Activated T-cell treated with anti-CD3 and anti-CD28 coated beads, Interleukin-2, amount 50 U/mL, for 48 hours (primary cell): ENCODE measurements at regions not wholly inside any gene's neighbourhood (a gene's known extent, or its start where the extent isn't known, plus 50 kb on each side); places are given as distances from the start of the nearest gene placed in this dataset.

Experiments used
- DNase-seq, 2 experiments: peaks; one replicate each; pipeline ENCODE4 v3.0.0-alpha.2; 2020

DNA sequence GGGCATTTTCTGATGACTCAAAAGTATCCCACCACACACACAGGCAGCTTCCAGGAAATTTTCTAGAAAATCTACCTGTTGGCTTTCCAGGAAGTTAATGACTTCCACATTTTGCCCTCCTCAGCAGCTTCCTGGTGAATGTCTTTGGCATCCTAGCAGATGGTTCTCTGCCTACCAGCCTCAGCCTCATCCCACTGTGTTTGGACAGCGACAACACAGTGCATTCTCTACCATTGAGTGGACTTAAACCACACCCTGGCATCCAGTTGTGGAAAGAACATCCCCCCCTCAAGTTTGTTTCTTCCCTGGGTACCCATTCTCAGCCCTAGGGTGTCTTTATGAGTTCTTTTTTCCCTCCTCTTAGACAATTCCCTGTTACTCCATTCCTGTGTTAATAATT lies 50.8 kb upstream of the GADL1 start:
- DNase-seq, result no peak

DNA sequence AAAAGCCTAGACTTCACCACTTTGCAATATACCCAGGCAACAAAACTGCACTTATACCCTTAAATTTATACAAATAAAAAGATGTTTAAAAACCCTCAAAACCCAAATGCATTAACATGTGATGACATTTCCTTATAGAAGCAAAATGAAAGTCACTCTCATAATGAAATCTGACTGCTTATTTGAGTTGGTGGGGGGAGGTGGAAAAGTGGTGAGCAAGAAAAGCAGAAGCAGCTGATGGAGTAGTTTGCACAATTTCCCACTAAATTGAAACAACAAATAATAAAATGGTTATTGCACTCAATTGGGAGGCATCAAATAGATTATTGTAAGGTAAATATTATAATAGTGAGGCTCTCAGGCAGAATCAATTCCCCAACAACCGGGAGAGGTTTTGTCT lies 54.0 kb upstream of the GADL1 start:
- DNase-seq, result no peak

DNA sequence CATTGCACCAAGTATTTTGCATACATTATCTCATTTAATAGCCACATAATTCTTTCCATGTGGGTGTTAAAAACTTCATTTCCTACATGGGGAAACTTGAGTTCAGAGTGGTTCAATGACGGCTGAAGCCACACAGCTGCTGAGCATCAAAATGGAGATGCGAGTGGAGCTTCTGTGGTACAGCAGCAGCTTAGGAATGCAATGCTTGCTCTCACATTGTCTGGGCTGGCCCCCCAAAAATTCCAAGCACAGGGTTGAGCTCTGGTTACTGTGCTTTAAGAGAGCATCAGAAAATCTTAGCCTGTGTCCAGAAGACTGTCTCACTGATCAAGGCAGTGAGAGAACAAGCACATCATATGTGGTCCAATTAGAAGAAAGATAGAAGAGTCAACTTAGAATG lies 57.4 kb upstream of the GADL1 start:
- no peak for DNase-seq

DNA sequence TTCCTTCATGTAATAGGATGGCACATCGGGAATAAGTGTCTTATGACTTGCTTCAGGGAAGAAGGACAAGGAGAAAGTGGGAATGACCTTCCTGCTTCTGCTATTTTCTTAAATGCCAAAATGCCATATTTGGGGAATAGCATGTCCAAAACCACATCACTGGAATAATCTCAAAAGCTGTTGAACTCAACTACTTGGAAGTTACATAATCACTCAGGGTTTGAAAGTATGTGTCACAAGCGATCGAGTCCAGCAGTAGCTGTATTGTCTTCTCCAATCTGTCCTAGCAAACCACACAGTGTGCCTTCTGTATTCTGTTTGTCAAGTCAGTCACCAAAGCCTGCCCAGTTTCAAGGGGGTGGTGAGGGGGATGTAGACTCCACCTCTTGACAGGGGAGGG lies 58.3 kb upstream of the GADL1 start:
- no peak for DNase-seq

DNA sequence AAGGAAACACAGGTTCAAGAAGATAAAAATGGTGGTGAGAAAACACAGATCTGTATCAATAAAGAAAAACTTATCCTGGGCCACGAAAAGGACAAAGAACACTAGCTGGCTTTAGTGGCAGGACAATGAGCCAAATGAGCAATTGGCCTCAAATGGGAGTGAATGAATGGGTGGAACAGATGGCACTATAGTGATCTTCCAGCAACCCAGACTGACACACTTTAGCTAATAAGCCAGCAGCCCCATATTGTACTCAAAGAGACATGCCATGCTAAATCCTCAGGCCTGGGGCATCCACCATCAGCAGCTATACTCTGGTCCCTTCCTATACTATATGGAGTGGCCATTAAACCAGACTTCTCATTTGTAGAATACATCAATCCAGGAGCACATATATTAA lies 60.0 kb upstream of the GADL1 start:
- no peak for DNase-seq

DNA sequence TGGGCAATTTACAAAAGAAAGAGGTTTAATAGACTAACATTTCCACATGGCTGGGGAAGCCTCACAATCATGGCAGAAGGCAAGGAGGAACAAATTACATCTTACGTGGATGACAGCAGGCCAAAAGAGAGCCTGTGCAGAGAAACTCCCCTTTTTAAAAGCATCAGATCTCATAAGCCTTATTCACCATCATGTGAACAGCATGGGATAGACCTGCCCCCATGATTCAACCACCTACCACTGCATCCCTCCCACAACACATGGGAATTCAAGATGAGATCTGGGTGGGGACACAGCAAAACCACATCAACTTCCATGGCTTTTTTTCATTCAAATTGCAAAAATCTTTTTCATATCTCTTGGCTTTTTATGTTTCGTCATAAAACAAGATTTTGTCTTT lies 67.6 kb upstream of the GADL1 start:
- no peak for DNase-seq

DNA sequence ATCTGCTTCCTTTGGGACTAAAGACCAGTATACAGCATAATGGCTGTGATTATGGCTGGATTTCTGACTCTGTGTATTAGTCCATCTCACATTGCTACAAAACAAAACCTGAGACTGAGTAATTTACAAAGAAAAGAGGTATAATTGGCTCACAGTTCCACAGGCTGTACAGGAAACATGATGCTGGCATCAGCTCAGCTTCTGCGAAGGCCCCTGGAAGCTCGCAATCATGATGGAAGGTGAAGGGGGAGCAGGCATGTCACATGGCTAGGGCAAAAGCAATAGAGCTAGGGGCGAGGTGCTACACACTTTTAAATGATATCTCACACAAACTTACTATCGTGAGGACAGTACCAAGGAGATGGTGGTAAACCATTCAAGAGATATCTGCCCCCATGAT lies 68.0 kb upstream of the GADL1 start:
- DNase-seq, result no peak

DNA sequence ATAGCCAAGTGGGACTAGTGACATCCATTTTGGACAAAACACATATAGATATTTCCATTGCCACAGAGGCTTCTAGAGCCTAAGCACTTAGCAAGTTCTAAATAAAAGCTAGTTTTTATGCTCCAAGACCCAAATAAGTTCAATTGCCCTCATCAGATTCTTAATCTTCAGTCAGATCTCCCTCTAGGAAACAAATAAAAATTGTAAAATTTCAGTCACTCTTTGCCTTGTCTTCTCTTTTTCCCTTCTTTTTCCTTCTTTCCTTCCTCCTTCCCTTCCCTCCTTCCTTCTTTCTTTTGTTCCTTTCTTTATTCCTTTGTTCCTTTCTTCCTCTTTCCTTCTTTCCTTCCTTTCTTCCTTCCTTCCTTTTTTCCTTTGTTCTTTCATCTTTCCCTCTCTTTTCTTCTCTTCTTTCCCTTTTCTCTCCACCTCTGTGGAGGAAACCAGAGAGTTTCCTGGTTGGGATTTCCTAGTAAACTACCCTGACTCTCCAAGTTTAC lies 68.8 kb upstream of the GADL1 start:
- no peak for DNase-seq

DNA sequence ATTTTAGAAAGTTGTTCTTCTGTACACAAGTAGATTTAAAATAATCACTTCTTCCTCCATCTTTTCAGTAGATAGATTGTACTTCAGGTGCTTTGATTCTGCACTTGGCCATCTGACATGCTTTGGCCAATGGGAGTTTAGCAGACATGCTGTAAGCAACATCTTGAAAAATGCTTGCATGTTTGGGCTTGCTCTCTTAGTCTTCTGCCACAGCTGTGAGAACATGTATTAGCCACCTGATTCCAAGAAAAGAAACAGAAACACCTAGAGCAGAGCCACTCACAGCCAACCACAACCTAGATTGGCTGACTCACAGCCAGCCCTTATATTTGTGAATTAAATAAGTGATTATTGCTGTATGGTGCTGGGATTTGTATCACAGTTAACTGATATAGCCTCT lies 70.2 kb upstream of the GADL1 start:
- no peak for DNase-seq

DNA sequence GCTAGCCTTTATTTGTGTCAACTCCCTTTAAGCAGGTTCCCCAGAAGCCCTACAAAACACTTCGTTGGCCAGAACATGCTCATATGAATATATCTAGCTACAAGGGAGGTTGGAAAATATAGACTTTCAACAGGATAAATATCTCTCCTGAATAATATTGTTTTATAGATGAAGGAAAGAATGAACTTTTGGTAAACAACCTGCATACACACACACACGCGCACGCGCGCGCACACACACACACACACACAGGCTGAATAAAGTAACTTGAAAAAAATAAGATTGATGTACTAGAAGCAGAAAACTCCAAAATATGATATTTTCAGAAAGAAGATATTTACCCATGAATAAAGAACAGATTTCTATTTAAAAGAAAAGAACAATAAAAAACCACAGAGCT lies 72.4 kb upstream of the GADL1 start:
- no peak for DNase-seq

DNA sequence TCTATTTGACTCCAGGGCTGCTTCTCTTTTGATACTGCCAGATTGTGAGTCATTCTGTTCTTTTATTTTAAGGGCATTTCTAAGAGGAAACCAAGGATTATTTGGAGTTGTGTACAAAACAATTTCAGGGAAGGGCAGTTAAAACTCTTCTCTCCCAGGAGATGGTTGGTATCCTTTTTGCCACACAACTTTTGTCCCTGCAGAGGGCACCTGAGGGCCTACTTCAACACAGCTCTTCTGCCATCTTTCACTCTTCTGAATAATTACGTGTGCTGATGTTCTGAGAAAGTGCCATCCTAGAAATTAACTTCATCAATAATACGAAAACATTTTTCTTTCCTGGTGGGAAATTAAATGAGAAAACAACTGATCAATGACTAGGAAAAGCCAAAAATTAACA lies 75.7 kb upstream of the GADL1 start:
- no peak for DNase-seq

DNA sequence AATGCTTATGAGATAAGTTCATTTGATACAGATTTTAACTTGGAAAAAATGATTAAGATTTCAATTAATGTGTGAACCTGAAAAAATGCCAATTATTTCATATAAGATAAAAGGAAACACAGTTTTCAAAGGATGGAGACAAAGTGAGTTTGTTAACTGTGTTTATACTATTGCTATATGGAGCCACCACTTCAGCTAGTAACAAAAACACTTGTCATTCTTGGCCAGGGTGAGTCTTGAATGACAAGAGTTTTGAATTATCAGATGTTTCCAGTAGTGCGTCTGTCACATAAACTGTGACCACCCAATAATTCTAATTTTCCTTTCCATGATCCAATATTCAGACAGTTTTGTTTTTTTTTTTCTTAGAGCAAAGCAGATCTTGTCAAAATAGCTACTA lies 78.0 kb upstream of the GADL1 start:
- no peak for DNase-seq

DNA sequence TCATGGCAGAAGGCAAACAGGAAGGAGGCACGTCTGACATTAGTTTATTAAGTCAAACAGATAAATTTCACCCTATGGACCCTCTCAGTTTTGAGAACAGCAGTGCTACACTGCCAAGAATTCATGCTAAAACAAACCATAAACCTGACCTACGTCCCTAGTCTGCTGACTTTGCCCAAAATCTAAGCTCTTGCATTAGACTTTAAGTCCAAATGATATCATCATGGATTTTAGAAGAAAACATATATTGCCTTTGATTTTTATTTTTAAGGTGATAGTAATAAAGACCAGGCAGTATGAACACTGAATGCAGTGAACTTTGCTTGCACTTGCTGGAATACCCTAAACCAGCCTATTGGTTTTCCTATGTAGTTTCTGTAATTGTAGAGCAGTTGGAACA lies 79.6 kb upstream of the GADL1 start:
- no peak for DNase-seq

DNA sequence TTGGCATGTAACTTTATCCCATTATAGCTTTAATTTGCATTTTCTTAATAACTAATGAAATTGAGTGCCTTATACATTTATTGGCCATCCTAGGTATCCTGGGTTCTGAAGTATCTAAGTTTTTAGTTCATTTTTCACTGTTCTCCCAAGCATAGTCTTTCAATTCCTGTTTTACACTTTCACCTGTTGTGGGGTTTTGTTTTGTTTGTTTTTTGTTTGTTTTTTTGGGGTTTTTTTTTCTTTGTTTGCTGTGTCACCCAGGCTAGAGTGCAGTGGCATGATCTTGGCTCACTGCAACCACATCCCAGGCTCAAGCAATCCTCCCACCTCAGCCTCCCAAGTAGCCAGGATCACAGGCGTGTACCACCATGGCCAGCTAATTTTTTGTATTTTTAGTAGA lies 83.1 kb upstream of the GADL1 start:
- no peak for DNase-seq

DNA sequence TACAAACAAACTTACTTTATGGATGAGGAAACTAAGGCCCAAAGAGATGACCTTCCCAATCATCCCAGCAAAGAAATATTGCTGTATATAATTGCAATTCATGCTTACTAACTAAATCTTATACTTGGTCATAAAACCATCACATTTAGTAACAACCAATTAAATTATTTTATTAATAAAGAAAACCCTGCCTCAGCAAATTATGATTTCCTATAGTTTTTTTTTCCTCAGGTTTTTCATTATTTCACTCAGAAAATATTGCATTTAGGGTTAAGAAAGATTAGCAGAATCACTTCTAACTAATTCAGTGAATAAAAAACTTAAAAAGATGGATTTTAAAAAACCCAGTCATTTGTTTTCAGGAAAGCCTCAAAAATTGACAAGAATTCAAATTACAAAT lies 86.5 kb upstream of the GADL1 start:
- DNase-seq, result no peak

DNA sequence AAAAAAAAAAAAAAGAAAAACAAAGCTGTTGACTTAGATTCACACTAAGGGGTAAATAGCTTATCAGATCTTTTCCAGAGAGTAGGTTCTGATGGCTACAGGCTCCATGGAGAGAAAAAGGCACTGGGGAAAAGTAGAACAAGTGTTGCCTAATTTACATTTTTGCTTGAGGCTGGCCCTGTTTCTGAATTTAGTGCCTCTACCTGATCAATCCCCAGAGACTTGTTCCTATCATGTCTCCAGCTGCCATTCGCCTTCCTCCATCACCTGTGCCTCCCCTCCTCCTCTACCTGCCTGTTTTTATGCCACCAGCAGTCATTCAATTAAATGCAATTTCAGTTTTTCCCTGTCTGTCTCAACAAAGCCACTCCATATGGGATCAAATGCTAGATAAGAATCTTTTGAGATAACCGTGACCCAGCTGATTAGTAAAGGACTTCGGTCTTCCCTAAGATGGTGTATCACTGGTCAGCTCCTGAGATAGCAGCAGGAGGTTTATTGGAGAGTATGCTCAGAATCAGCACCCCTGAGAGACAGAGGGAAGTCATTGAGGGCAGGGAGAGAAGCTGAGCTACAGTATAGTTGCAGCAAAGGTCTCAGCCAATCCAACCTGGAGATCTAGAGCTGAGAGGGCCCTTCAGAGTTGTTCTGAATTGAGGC lies 88.1 kb upstream of the GADL1 start:
- no peak for DNase-seq

DNA sequence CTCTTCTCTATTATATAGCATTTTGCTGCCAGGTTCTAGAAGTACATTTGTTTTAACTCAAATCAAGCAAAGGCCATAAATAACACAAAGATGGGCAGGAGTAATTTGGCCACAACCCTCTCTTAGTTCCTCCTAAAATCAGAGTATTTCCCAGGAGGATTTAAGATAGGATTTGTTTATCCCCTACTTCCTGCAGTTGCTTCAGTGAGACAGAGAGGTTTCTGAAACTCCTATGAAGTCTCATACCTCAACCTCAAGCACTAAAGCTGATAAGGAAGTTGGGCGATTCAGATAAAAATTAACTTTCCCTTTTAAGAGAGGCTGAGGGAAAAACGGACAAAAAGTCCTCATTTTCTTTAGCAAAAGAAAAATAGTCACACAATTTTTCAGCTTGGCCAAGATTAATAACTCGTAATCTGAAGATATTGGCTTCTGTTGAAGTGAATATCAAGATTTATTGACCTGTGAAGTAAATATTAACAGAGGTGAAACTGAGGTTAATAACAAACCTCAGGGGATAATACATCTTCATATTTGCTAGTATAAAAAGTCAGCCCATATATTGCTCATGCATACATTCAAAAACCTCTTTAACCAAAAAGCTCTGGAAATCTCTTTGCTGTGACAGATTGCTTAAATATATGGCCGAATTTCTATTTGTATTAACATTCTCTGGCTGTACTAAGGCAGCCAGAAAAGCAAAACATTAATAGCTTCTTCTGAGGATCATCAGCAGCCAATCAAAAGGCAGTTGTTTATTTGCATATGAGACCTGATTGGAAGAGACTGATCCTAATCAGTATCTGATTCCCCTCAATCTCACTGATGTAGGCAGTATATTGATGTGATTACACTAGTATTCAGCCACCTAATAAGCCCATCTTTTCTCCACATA lies 90.6 kb upstream of the GADL1 start:
- DNase-seq, result no peak

DNA sequence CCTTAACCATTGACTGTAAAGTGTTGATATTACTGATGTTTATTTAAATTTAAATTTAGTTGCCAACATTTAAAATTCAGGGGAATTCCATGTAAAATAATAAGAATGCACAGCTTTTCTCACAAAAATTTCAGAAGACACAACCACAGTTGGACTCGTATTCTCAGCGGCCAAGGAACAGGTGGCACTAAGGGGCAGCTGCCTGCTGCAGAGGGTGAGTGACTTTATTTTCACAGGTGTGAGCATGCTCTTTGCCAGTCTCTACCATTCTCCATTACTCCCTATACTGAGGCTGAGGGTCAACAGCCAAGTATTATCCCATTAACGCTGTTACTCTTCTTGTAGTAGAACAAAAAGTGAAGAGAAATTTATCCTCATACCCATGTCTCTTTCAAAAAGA lies 92.1 kb upstream of the GADL1 start:
- DNase-seq, result no peak

DNA sequence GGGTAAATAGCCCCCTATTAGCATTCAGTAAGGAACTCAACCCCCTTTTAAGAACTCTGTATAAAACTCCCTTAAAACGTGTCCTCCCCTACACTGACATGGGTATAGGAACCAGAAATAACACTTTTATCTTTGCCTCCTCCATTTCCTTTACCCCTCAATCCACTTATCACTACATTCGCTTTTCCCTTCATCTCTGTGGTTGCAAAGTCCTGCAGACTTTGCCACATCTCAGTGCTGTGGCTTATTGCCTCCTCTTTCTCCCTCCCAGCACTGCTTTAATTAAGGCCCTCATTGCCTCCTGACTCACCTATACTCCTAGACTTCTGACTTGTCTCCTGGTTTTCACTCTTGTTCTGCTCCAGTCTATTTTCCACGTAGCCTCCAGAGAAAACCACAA lies 94.3 kb upstream of the GADL1 start:
- no peak for DNase-seq

DNA sequence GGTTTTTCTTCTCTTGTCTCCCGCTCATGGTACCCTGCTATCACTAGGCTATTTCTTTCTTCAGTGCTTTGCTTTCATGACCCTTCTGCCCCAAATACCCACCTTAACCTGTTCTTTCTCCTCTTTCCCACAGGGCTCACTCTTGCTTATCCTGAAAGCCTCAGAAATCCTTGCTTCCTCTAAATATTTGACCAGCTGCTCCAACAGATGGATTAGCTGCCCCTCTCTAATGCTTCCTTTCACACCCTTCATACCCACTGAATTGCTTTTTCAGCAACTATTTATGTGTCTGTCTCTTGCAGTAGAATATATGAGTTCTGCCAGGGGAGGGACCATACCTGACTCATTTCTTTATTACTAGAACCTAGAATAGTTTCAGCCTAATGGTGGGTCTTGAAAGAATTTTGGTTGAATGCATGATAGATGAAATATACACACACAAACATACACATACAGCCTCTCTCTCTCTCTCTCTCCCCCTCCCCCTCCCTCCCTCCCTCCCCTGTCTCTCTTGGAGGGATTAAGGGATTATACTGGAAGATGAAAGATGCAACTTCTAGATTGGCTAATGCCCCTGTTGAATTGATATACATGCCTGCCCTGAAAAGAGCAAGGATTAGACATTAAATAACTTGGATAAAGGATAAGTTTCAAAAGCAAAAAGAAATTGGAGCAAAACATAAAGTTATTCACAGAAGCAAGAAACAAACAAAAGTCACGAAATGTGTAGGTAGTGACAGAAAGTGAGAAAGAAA lies 95.0 kb upstream of the GADL1 start:
- no peak for DNase-seq

DNA sequence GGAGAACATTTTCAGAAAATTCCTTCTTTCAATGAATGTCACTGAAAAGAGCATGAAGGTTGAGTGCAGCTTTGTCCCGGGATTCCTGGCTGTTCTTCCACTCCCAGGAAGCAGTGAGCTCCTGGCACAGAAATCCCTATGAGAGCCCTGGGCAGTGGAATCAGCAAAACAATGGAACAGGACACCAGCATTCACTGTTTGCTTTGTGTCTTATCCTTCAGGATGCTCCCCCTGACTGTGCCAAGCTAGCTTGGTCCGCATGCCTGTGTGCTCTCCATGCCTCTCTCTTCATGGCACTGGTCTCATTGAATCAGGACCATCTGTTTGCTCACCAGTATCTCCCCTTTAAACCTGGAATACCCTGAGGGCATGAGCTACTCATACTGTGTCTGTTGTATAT lies 102.0 kb upstream of the GADL1 start:
- no peak for DNase-seq

DNA sequence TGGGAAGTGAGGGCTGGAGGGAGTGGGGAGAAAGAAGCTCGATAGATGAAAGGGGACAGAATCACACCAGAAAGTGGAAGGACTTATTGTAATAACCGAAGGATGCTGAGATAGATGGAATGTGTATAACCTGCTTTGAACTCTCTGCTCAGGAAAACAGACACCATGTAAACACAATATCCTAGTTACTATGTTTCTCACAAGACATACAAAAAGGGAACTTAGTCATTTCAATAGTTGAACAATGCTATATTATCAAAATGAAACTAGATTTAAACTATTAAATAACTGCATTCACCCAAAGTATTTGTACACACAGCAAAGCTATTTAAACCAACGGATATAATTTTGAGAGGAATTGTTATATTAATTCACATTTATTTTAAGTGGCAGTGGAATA lies 108.3 kb upstream of the GADL1 start:
- DNase-seq, result no peak

DNA sequence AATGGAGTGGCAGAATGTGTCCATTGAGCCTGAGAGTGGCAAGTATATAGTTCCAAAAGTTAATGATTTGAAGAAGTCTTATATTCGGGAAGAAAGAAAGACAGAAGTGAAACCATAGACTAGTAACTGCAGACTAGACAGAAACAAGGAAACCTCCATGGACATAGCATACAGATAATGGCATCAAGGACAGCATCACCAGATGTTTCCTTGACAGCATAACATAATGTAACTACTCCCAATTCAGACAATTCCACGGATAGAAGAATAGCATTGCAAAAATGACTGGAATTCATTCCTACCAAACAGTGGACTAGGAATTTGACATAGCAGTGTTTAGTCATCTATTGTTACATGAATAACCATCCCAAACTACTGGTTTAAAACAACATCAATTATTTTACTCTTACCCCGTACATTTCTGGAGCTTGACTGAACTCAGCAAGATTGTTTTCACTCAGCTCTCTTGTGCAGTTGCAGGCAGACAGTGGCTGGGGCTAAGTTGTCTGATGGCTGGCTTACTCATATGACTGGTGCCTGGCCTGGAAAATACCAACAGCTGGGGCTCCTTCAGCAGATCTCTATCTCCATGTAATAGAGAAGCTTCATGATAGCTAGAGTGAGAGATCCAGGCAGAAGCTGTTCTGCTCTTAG lies 109.7 kb upstream of the GADL1 start:
- DNase-seq, result no peak
